A673 (cell line): ENCODE measurements at regions not wholly inside any gene's neighbourhood (a gene's known extent, or its start where the extent isn't known, plus 50 kb on each side); places are given as distances from the start of the nearest gene placed in this dataset.

Experiments used
- BruUV-seq: library from RNA; stranded (reverse); fragments of 400-500 nt; replicated peaks from 2 replicates; lab custom pipeline; 2021; lab: Mats Ljungman, UMichigan
- CTCF ChIA-PET: fragments of 300-600 bp; sonication (Branson Sonifier 250); formaldehyde crosslinking; loops from one replicate; lab custom pipeline; 2022; ENCODE audit warnings: antibody characterized with exemption; lab: Charles Lee
- POLR2A ChIA-PET: fragments of 300-600 bp; sonication (Branson Sonifier 250); formaldehyde crosslinking; loops from one replicate; lab custom pipeline; 2022; ENCODE audit warnings: antibody characterized with exemption; ENCODE audit not compliant: low non-redundant PET; lab: Charles Lee
- DNase-seq: peaks from one replicate; pipeline ENCODE4 v3.0.0-alpha.2; 2015; ENCODE audit warnings: low spot score
- H3K27ac ChIP-seq: fragments of 200-600 bp; sonication (generic); 2 replicates; pipeline ENCODE4 v1.5.1; 2016; ENCODE audit warnings: mixed run types, low read depth, mild to moderate bottlenecking, mixed read lengths, antibody characterized with exemption, low read length; ENCODE audit not compliant: poor library complexity, severe bottlenecking
- H3K27me3 ChIP-seq: fragments of 200-600 bp; sonication (generic); replicated peaks from 2 replicates; pipeline ENCODE4 v1.6.1; 2017; ENCODE audit warnings: mixed run types, low read depth, mild to moderate bottlenecking, mixed read lengths, antibody characterized with exemption, low read length; ENCODE audit not compliant: insufficient read depth, poor library complexity
- H3K36me3 ChIP-seq: fragments of 200-600 bp; sonication (generic); 2 replicates; pipeline ENCODE4 v1.6.1; 2016; ENCODE audit warnings: mixed run types, mild to moderate bottlenecking, mixed read lengths, antibody characterized with exemption, low read length; ENCODE audit not compliant: insufficient read depth, poor library complexity, severe bottlenecking
- H3K4me1 ChIP-seq: fragments of 200-600 bp; sonication (generic); 2 replicates; pipeline ENCODE4 v1.6.1; 2017; ENCODE audit warnings: mixed run types, mild to moderate bottlenecking, mixed read lengths, antibody characterized with exemption, low read length; ENCODE audit not compliant: insufficient read depth, poor library complexity, severe bottlenecking
- H3K4me3 ChIP-seq: fragments of 200-600 bp; sonication (generic); 2 replicates; pipeline ENCODE4 v1.5.1; 2016; ENCODE audit warnings: low read depth, mixed run types, mild to moderate bottlenecking, mixed read lengths, low read length; ENCODE audit not compliant: poor library complexity, severe bottlenecking
- H3K9me3 ChIP-seq: fragments of 200-600 bp; sonication (generic); 2 replicates; pipeline ENCODE4 v1.6.1; 2016; ENCODE audit warnings: mixed run types, low read depth, mild to moderate bottlenecking, mixed read lengths, antibody characterized with exemption, low read length; ENCODE audit not compliant: poor library complexity, severe bottlenecking
- EZH2 ChIP-seq: fragments of 200-600 bp; sonication (generic); IDR thresholded peaks from 2 replicates; pipeline ENCODE4 v1.6.1; 2017; ENCODE audit warnings: borderline replicate concordance, low read depth, mild to moderate bottlenecking, mixed read lengths, antibody characterized with exemption, low read length; ENCODE audit not compliant: poor library complexity, severe bottlenecking
- intact Hi-C: fragments of 100-400 bp; cut with micrococcal nuclease; formaldehyde crosslinking; loops from one replicate; pipeline ENCODE4 v1.10.0; 2022; ENCODE audit not compliant: unreplicated experiment
- TF ChIP-seq, protein P1 (sequence below): fragments of 300-800, 200-600 bp; sonication (generic); conservative IDR thresholded peaks from 2 replicates; pipeline ENCODE4 v1.5.1; 2017; ENCODE audit warnings: low read depth, mild to moderate bottlenecking, antibody characterized with exemption, low read length, moderate library complexity, mixed read lengths

DNA sequence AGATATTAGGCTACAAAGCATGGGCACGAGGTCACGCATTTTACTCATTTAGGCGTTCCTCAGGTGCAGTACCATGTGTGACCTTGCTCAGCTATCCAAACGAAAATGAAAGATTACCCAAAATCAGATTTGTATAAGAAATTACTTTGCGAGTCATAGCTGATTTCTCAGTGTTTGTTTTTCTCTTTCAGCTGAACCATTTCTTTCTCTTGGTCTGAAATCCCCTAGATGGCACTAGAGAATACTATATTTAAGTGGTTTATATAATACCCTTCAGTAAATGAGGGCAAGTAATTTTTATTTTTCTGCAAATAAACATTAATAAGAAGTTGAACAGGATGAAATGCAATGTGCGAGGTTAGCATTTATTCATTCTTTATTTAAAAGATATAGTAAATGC is 496.6 kb downstream of the STIM2 start:
- no peak overlapping the region for H3K4me3 ChIP-seq
- H3K27ac ChIP-seq, result no peak overlapping the region
- POLR2A ChIA-PET, result no interaction called here
- TF ChIP-seq, protein P1, sequence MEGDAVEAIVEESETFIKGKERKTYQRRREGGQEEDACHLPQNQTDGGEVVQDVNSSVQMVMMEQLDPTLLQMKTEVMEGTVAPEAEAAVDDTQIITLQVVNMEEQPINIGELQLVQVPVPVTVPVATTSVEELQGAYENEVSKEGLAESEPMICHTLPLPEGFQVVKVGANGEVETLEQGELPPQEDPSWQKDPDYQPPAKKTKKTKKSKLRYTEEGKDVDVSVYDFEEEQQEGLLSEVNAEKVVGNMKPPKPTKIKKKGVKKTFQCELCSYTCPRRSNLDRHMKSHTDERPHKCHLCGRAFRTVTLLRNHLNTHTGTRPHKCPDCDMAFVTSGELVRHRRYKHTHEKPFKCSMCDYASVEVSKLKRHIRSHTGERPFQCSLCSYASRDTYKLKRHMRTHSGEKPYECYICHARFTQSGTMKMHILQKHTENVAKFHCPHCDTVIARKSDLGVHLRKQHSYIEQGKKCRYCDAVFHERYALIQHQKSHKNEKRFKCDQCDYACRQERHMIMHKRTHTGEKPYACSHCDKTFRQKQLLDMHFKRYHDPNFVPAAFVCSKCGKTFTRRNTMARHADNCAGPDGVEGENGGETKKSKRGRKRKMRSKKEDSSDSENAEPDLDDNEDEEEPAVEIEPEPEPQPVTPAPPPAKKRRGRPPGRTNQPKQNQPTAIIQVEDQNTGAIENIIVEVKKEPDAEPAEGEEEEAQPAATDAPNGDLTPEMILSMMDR, result peak; percentile 55; the same call in 1 of the 2 replicates
- TF ChIP-seq EZH2, result no peak
- no peaks in the 10 kb centered on the region for H3K36me3 ChIP-seq
- no TSS peak for BruUV-seq
- CTCF ChIA-PET, result no interaction called here
- intact Hi-C loops, result no loop called here
- DNase-seq, result peak; percentile 14
- no peaks in the 10 kb centered on the region for H3K9me3 ChIP-seq
- no peaks in the 10 kb centered on the region for H3K27me3 ChIP-seq
- no peaks in the 10 kb centered on the region for H3K4me1 ChIP-seq

DNA sequence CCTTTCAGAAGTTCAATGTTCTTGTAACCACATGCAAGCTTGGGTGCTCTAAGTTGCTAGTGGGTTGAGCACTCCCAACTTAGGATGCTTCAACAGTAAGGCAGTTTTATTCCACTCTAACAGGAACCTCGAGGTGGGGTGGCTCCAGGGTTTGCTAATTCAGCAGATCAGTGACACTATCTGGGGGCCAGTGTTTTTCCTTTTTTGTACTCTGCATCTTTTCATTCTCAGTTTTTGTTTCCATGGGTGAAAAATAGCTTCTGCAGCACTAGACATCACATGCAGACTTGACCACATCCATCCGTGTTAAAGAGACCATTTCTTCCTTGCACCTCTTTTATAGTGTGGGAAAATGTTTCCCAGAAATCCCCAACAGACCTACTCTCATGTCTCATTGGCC is 497.6 kb downstream of the STIM2 start:
- intact Hi-C loops, result no loop called here
- H3K27me3 ChIP-seq, result no peaks in the 10 kb centered on the region
- ChIA-PET CTCF (no interaction called here), POLR2A (no interaction called here)
- no peaks in the 10 kb centered on the region for H3K9me3 ChIP-seq
- no TSS peak for BruUV-seq
- DNase-seq, result no peak
- no peaks in the 10 kb centered on the region for H3K4me1 ChIP-seq
- H3K4me3 ChIP-seq, result no peak overlapping the region
- H3K27ac ChIP-seq, result no peak overlapping the region
- no peaks in the 10 kb centered on the region for H3K36me3 ChIP-seq
- TF ChIP-seq, protein P1, result no peak
- no peak for TF ChIP-seq EZH2

DNA sequence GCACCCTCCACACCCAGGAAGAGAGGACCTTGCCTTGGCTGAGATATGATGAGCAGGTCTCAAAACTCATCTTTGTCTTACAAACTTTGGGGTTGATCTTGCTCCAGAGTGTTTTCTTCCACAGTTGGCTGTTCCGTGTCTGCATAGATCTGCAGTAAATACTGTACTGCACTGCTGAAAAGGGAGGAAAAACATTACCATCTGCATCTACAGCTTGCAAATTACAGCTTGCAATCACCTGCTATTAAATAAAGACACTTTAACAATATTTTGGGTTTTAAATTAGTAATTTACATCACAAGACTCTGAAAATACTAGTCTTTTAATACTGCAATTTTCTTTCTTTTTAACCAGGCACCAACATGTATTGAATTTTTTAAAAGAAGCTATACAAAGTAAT is 499.5 kb downstream of the STIM2 start:
- H3K4me1 ChIP-seq, result no peaks in the 10 kb centered on the region
- ChIA-PET CTCF (no interaction called here), POLR2A (no interaction called here)
- no peaks in the 10 kb centered on the region for H3K9me3 ChIP-seq
- TF ChIP-seq, protein P1, result no peak
- no peak for TF ChIP-seq EZH2
- intact Hi-C loops, result no loop called here
- no peak overlapping the region for H3K4me3 ChIP-seq
- H3K27me3 ChIP-seq, result no peaks in the 10 kb centered on the region
- no peaks in the 10 kb centered on the region for H3K36me3 ChIP-seq
- no peak for DNase-seq
- no TSS peak for BruUV-seq
- no peak overlapping the region for H3K27ac ChIP-seq
